Neural progenitor cell (in vitro differentiated cells): ENCODE measurements at regions not wholly inside any gene's neighbourhood (a gene's known extent, or its start where the extent isn't known, plus 50 kb on each side); places are given as distances from the start of the nearest gene placed in this dataset.

ENCODE experiments used
- EZH2phosphoT487 ChIP-seq: fragments of 200-600 bp; sonication (generic); IDR thresholded peaks from 2 replicates; pipeline ENCODE4 v1.6.1; 2017; ENCODE audit warnings: antibody characterized with exemption
- TF ChIP-seq, protein P1 (sequence below): fragments of 200-600 bp; sonication (generic); IDR thresholded peaks from 2 replicates; pipeline ENCODE4 v1.5.1; 2017; ENCODE audit warnings: antibody characterized with exemption, mild to moderate bottlenecking

DNA sequence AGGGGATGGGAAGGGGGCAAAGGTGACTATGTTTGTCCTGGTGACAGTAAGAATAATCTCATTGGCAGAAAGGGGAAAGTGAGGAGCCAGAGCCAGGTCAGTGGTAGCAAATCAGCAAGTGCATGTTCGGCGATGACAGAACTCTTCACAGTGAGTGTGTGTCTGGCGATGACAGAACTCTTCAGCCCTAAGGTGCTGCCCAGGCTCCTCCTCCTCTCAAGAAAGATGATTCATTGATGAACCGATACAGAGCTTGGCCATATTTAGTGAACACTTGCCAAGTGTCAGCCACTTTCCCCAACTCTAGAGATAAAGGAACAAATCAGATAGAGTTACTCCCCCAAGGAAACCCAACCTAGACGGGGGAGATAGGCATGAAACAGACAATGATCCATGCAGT is 199.3 kb upstream of the UBL3 start:
- TF ChIP-seq, protein P1, sequence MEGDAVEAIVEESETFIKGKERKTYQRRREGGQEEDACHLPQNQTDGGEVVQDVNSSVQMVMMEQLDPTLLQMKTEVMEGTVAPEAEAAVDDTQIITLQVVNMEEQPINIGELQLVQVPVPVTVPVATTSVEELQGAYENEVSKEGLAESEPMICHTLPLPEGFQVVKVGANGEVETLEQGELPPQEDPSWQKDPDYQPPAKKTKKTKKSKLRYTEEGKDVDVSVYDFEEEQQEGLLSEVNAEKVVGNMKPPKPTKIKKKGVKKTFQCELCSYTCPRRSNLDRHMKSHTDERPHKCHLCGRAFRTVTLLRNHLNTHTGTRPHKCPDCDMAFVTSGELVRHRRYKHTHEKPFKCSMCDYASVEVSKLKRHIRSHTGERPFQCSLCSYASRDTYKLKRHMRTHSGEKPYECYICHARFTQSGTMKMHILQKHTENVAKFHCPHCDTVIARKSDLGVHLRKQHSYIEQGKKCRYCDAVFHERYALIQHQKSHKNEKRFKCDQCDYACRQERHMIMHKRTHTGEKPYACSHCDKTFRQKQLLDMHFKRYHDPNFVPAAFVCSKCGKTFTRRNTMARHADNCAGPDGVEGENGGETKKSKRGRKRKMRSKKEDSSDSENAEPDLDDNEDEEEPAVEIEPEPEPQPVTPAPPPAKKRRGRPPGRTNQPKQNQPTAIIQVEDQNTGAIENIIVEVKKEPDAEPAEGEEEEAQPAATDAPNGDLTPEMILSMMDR = no peak
- TF ChIP-seq EZH2phosphoT487 = no peak
